Neural progenitor cell (in vitro differentiated cells): ENCODE measurements at regions not wholly inside any gene's neighbourhood (a gene's known extent, or its start where the extent isn't known, plus 50 kb on each side); places are given as distances from the start of the nearest gene placed in this dataset.

Source experiments
- CTCF ChIP-seq: fragments of 200-600 bp; sonication (generic); IDR thresholded peaks from 2 replicates; pipeline ENCODE4 v1.5.1; 2017; ENCODE audit warnings: antibody characterized with exemption, mild to moderate bottlenecking
- EZH2 ChIP-seq: fragments of 200-600 bp; sonication (generic); IDR thresholded peaks from 2 replicates; pipeline ENCODE4 v1.6.1; 2017; ENCODE audit warnings: antibody characterized with exemption, mild to moderate bottlenecking, moderate library complexity

GRCh38 chr10:27319752-27320431 is 79.3 kb upstream of the ACBD5 start:
- TF ChIP-seq CTCF (no peak), EZH2 (no peak)
